AG08395 (cell line): ENCODE measurements at regions not wholly inside any gene's neighbourhood (a gene's known extent, or its start where the extent isn't known, plus 50 kb on each side); places are given as distances from the start of the nearest gene placed in this dataset.

Experiments used
- DNase-seq: peaks from one replicate; pipeline ENCODE4 v3.0.0; 2012; ENCODE audit warnings: mixed read lengths, low spot score

DNA sequence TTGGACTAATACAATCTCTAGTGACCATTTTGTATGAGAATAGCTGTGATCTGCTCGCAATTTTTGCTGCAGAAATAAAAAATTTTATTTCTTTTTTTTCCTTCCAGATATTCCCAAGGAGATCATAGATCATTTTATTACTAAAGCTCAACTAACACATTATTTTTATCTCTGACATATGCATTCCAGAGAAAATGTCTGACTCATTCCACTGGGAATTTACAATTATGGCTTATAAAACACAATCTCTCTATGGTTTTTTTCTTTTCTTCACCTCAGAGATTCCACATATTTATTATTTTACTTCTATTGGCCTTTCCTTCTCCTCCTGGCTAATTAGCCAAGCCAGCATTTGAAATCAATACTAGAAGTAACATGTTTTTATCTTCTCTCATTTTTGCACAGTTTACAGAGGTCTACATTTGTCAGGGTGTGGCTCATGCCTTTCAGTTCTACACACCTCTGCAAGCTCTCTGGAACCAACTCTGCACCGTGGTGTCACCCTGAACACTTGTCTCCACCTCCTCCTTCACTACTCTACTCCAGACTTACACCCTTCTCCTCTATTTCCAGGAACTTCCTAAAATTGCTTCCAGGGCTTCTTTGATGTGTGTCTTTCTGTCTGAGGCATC lies 59.8 kb upstream of the GPM6A start:
- no peak for DNase-seq

DNA sequence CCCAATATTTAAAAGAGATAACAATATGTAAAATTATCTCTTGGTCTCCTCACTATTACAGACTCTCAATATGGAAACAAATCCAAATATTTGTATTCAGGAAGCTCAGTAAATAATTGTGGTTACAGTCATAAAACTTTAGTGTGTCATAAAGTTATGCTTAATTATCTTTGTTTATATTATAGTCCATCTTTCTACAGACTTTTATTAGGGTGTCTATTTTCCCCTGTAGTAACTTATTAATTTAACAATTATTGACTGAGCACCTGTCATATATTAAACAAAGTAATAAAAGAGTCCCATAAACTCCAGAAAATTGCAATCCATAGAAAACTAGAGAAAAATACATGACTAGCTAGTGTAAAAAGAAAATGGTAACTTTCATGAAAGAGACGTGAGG lies 61.6 kb upstream of the GPM6A start:
- no peak for DNase-seq

DNA sequence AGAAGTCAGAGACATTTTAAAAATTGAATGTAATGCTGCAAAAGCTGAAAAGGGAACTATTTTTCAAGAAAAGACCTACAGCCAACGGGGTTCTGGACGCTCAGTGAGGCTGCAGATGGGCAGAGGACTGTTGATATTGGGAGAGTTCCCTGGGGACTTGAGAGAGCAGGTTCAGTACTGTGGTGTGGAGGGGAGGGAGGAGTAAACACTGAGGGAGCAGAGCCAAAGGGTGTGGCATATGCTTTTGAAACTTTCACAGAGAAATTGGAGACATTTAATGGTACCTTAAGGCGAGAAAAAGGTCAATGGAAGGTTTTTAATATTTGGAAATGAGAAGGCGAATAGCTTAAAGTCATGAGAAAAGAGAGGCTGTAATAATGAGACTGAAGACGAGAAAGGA lies 62.2 kb upstream of the GPM6A start:
- no peak for DNase-seq

DNA sequence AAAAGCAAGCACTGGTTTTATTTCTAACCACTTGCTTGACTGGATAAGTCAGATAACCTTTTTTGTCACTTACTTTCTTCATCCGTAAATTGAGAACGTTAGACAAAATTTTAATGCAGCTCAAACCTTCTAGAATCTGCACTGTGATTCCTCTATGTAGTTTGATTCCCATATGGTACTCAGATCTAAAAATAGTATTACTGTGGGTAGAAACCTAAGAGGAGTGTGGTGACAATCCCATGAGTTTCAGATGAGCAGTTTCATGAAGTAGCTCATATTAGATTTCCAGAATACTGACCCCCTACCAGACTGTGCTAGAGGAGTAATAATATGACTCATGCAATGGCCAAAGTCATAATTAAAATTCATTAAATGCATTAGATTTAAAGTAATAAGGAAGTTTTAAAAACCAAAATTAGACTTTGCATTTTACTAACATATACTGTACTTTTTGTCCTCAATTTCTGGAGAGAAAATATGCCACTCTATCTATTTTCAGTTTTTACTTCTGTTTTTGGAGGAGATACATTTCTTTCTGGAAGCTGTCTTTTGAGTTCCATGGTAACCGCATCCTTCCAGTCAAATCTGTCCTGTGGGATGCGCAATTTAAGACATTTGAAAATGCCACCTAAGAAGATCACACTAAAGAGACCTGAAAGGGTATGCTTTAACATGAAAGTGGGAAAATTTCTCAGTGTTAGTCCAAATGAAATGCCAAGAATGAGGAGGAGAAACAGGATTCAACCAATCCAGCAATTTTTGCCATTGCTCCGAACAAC lies 64.1 kb upstream of the GPM6A start:
- no peak for DNase-seq

DNA sequence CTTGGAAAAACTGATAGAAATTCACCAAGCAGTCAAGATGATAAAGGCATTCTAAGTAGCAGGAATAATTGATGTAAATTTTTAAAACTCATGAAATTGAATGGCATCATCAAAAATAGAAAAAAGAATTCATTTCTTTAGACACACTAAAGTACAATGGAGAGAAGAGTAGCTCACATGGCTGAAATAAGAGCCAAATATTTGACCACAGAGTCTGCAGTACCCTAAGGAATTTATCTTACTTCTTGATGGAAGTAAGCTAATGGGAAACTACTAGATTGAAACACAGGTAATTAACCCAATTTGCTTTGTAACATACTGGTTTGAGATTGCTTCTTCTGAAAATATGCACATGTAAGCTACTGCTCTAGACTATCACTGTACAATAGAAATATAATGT lies 70.8 kb upstream of the GPM6A start:
- no peak for DNase-seq

DNA sequence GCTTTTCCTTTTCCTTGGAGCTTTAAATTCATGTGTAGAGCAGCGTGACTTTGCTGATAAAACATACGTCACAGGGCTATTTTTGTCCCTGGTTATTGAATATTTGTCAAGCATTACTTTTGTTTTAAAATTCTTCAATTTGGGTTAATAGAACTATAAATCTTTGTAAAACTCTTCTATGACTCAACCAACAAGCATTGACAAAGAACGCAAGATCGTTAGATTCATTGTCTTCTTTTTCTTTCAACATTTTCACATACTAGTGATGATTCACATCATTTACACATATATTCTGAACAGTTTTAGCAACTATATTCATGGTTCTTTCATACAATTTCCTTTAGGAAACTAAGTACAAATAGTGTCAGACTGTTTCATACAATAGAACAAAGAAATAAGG lies 72.0 kb upstream of the GPM6A start:
- no peak for DNase-seq

DNA sequence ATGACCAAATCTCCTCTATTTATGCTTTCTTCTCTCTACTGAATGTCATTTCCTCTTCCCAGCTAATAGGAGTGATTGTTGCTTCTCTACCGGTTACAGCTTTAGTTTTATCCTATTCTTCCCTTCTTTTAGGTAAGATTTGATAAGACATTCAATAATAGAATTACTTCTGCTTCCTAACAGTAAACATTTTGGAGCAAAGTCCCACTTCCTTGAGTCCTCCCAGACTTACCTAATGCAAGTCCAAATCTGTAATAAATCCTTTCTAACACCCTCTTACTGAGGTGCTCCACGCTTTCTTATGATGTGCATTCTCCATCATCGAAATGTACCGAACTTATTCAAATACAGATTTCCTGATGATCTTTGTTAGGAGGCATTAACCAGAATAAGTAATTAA lies 79.2 kb upstream of the GPM6A start:
- DNase-seq = no peak

DNA sequence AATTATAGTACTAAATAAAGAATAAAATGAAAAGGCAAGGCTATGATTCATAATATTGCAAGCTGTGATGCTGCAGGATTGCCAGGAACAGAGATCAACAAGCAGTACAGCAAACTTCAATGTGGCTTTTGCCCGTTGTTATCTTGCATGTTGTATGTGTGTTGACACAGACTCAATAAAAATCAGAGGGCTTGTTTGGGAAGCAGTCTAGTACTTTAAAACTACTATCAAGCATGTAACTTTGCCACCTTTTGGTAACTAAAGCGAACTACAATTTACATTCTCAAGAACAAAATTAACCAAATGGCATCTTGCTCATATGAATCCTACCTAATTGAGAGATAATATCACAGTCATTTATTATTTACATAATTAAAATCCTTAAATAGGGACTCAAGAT lies 79.8 kb upstream of the GPM6A start:
- DNase-seq = no peak

DNA sequence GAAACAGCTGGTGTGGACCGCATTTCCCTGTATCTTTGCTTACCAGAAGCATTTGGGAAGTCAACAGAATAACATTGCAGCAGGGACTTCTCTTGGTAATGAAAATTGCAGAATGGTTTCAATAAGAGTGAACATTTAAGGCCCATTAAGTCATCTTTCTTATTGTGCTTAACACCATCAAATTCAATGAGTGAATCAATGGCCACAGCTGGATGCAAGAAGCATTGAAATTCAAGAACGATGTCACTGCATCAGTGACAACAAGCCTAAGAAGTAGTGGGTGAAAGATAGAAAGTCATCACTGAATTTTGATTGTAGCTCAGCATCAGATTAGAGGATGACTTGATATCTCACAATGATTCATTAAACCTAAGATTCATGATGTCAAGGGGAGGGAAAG lies 93.9 kb upstream of the GPM6A start:
- DNase-seq = no peak

DNA sequence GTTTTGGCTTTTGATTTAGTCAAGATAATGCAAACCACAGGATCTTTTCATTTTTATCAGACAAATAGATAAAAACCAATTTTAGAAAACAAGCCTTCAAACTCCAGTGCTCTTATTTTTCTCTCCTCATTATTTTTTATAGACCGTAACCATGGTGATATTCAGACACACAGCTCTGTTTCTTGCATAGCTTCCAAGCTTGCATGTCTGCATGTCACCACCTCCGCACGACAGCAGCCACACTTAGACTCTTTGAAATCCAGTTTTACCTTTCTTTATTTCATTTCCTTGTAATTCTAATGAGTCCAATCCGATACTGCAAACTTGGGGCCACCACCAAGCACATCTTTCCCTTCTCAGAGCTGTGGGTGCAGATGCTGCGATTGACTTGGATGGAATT lies 94.3 kb upstream of the GPM6A start:
- DNase-seq = no peak

DNA sequence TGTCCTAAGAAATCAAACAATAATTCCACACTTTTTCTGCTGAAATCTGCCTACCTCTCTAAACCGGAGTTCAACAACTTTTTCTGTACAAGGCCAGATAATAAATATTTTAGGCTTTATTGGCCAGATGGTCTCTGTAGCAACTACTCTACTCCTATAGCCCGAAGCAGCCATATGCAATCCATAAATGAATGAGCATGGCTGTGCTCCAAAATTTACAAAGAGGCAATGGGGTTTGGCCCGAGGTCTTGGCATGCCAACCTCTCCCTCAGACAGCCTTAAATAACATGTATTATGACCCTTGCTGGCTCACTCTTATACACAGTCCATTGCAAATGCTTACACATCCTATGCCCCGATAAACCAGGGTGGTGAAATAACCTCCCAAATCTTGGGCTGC lies 98.6 kb upstream of the GPM6A start:
- DNase-seq = no peak

DNA sequence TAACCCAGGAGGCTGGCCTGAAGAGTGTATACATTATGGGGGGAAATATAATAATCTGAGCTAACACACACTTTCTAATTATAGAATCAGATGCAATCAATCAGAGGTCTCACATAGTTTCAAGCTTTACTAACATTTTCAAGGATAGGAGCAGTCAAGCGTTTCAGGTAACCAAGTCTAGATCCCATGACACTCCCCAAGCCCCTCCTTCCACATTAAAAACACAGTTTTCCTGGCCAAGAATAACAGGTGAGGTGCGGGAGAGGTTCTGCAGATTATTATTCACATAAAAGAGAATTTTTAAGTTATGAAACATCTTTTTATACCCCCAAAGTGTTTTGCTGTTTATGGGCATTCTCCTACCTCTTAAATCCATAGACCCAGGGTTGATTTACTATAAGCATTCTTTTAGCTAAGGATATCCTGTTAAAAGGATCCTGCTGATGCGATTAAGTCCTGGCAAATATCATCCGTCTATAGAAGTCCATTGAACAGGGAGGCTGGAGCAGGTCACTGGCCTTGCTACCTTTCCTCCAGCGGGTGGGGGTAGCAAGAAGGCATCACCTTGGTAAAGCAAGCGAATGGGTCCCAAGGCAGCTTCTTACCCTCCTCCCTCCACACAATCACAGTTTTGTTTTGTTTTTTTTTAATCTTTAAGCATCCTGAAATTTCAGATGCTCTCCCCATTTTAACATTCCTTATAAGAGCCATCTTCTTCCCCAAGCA lies 104.7 kb upstream of the GPM6A start:
- no peak for DNase-seq

DNA sequence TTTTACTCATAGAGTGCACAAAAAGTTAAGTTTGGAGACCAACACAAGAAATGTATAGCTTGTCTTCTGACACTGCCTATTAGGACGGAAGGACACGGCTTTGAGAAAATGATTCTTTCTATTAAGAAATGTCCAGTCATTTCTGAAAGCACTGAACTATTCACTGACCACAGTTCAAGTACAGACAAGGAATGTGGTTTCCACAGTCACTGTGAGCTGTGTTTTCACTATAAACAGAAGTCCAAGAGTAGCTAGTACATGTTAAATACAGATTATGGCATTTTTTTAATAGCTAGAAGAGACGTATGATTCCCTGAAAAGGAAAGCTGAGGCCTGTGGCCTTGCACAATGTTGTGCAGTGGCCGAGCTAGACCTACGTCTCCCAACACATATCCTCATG lies 115.1 kb upstream of the GPM6A start:
- no peak for DNase-seq

DNA sequence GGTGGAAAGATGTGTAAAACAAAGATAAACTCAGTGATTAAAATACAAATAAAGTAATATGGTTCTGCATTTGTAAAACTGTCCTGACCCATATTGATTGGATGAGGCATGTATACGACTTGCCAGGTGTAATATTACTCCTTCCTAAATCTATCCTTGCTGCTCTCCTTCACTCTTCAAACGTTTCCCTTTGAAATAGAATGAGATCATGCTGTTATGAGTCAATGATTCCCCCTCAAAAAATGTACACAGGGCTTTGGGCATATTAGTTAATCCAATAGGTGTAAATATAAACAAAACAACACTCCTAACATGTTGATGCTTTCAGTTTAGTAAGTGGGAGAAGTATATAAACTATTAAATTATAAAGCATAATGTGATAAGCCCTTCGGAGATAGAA lies 117.4 kb upstream of the GPM6A start:
- DNase-seq = no peak

DNA sequence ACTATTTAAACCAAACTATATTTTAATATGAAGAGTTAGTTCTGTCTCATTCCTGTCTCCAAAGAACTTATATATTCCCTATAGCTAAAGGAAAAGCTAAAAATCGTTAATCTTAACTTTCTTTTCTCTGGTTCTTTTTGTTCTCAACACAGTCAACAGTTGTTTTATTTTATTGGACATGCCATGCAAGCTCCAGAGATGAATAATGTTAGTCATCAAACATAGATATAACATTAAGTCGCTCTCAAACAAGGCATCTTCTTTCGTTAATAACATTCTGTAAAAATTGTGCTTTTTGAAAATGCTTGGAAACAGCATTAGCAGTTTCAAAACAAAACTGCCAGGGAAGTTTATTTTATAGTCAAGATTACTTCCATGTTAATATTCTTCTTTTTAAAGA lies 117.9 kb upstream of the GPM6A start:
- DNase-seq = no peak

DNA sequence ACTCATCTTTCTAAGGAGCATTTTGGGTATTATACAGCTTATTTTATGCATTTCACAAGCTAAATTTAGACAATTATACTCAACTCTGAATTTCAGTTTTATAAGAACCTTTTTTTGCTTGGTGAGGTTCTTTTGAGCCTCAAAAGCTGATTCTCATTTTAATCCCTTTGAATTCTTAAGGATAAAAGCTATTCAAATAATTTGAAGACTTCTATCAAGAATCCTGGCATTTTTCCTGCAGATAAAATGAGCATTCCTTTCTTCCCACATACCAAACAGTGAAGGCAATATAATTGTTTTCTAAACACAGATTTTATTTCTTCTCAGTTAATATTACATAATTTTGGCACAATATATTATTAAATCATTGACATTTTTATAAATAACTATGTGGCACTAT lies 118.4 kb upstream of the GPM6A start:
- DNase-seq = no peak

DNA sequence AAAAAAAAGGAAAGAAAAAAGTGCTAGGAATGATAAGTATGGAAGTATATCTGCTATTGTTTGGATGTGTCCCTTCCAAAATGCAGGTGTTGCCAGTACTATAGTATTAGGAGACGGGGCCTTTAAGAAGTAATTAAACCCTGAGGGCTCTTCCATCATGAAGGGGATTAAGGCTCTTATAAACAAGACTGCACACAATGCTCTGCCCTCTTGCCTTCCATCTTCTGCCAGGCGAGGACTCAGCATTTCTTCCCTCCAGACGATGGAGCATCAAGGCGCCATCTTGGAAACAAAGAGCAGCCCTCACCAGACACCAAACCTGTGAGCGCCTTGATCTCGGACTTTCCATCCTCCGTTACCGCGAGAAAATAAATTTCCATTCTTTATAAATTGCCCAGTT lies 120.1 kb upstream of the GPM6A start:
- no peak for DNase-seq

DNA sequence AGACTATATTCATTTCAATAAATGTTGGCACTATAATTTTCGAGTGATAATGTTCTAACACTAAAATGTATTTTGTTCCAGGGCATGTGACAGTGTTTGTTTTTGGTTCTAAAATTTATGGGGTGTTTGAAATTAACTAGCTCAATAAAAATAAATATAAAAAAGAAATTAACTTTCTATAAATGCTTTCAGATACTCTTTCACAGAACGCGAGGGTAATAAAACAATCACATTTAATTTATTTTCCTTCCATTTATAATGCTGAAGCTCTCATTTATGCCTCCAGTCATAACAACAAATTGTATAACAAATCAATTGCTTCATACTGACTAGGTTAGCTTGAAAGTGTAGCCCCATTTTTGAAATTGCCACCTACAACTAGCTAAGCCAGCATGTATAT lies 122.4 kb upstream of the GPM6A start:
- DNase-seq = no peak

DNA sequence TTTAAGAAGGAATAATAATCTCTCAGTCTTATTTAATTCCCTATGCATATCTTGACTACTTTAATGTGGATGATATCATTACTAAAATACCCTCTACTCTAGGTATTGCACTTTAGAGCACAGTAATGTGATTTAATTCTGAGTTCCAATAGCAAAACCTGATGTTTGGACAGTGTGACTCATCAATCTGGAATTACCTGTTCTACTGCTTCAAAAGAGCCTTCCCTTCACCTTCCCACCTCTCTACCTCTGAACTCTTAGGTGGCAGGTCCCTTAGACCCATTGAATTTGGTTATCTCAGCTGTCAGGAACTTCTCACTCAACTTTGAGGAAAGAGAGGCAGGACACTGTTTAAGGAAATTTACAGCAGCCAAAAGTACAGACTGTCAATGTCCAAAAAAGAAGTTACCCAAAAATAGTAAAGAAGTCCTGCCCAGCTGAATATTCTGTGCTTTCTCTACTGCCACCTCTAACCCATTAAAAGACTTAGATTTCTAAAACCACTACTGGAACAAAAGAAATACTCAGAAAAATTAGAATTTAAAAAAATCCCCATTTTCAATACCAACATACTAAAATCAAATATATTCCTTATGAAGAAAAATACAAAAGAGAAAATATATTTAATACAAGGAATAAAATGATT lies 123.1 kb upstream of the GPM6A start:
- no peak for DNase-seq

DNA sequence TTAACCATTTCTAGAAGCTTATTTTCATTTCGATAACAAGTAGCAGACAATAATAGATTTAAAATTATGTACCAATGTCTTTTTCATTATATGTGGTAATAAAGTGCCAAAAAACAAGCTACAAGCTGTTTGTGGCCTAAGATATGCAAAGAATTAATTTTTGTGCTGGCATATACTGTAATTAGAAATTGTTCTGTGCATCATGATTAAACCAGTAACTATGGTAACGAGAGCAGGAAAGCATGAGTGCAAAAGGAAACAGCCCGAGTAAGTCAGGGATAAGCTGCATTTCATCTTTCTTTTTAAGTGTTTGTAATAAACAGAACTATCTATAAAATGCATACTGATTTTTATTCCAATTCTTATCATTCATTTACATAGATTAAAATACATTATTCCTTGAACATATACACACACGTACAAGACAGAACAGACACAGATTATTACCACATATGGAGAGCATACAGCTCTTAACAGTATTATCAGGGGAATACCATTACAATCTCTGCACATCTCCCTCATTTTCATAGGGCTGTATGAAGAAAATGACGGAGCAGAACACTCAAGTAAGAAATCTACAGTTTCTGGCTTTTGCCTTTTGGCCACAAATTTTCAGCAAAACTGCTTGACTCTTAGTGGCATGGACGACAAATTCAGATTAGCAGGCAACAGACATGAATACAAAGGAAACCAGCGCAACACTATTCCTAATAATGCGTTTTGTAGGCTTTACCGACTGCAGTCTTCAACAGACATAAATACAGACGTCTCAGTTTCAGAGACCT lies 121.3 kb upstream of the WDR17 start:
- no peak for DNase-seq

DNA sequence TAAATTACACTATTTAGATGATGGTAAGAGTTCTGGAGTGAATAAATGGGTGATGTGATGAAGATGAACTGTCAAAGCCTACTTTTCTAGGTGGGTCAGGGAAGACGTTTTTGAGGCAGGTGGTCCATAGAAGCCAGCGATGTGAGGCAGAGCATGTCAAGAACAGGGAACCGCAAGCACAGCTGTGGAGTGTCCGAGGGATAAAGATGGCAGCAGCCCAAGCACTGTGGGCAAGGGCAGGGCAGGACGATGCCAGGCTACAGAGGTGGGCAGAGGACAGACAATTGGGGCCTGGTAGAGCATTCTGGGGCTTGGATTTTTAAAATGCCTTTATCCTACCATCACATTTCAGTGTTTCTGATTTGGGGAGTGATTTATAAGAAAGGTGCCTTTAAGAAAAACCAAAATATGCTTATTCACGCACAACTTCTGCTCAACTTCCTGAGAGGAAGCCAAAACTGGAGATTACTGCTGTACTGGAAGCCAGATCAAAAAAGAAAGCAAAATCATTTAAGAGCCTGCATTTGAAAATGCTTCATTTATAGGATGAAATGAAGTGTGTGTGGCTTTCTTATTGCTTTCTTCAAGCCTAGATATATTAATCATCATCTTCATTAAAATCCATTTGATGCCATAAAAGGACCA lies 119.0 kb upstream of the WDR17 start:
- DNase-seq = no peak
